Tibial nerve (tissue), 4 donors: ENCODE measurements at regions not wholly inside any gene's neighbourhood (a gene's known extent, or its start where the extent isn't known, plus 50 kb on each side); places are given as distances from the start of the nearest gene placed in this dataset.

Experiments
- DNase-seq, 2 donors: peaks; one replicate each; pipeline ENCODE4 v3.0.0-alpha.2; 2019; ENCODE audit warnings: low spot score in 2 of 2
- H3K27ac ChIP-seq, 4 donors: fragments of 200-600 bp; sonication (generic) in 3 of 4; one replicate each; pipeline ENCODE4 v1.5.1; 2017 to 2019; ENCODE audit warnings: mild to moderate bottlenecking in 1 of 4
- H3K27me3 ChIP-seq, 2 donors: fragments of 200-600 bp; sonication (generic) in 1 of 2; one replicate each; pipeline versions ENCODE4 v1.5.1 to v1.6.0; 2017 to 2019
- H3K36me3 ChIP-seq, 3 donors: fragments of 200-600 bp; sonication (generic); one replicate each; pipeline ENCODE4 v1.5.1; 2018 to 2019
- H3K4me1 ChIP-seq, 4 donors: fragments of 200-600 bp; sonication (generic) in 3 of 4; one replicate each; pipeline ENCODE4 v1.5.1; 2017 to 2019
- H3K4me3 ChIP-seq, 4 donors: fragments of 200-600 bp; sonication (generic) in 3 of 4; one replicate each; pipeline ENCODE4 v1.5.1; 2017 to 2019; ENCODE audit warnings: mild to moderate bottlenecking in 1 of 4, moderate library complexity in 1 of 4
- H3K9me3 ChIP-seq, 4 donors: fragments of 200-600 bp; sonication (generic) in 3 of 4; one replicate each; pipeline ENCODE4 v1.5.1; 2017 to 2019
- EP300 ChIP-seq, 2 donors: sonication (generic); formaldehyde crosslinking; IDR thresholded peaks; one replicate each; pipeline ENCODE4 v1.6.1; 2017; ENCODE audit warnings: antibody characterized with exemption in 2 of 2, mild to moderate bottlenecking in 1 of 2
- POLR2A ChIP-seq, 2 donors: fragments of 450-650 bp; IDR thresholded peaks; one replicate each; pipeline ENCODE4 v1.6.1; 2017; ENCODE audit warnings: antibody characterized with exemption in 2 of 2, mild to moderate bottlenecking in 2 of 2, moderate library complexity in 2 of 2
- WGBS, 2 donors: methylation state at CpG; one replicate each; pipeline ENCODE4 v1.1.5; 2018; 5-methylcytosine and 5-hydroxymethylcytosine counted together
- TF ChIP-seq, protein P1 (sequence below), 5 experiments: fragments of 200-600 bp in 3 of 5; fragments of 450-650 bp in 2 of 5; sonication (generic) in 3 of 5; IDR thresholded peaks; one replicate each; pipeline ENCODE4 v1.5.1; 2016 to 2019; ENCODE audit warnings: antibody characterized with exemption in 5 of 5, mild to moderate bottlenecking in 3 of 5, moderate library complexity in 2 of 5

- H3K4me3 ChIP-seq, result no peak overlapping the region
- peaks cover 0 to 5% (median 0%) of the 10 kb centered on the region in 4 donors for H3K9me3 ChIP-seq
- H3K27me3 ChIP-seq, result no peaks in the 10 kb centered on the region
- WGBS, 2 donors, result 72 to 73% methylated on average over 6 of the region's 6 CpGs
- TF ChIP-seq, protein P1, sequence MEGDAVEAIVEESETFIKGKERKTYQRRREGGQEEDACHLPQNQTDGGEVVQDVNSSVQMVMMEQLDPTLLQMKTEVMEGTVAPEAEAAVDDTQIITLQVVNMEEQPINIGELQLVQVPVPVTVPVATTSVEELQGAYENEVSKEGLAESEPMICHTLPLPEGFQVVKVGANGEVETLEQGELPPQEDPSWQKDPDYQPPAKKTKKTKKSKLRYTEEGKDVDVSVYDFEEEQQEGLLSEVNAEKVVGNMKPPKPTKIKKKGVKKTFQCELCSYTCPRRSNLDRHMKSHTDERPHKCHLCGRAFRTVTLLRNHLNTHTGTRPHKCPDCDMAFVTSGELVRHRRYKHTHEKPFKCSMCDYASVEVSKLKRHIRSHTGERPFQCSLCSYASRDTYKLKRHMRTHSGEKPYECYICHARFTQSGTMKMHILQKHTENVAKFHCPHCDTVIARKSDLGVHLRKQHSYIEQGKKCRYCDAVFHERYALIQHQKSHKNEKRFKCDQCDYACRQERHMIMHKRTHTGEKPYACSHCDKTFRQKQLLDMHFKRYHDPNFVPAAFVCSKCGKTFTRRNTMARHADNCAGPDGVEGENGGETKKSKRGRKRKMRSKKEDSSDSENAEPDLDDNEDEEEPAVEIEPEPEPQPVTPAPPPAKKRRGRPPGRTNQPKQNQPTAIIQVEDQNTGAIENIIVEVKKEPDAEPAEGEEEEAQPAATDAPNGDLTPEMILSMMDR (IDR thresholded peaks at IDR 0.05), result no peak
- TF ChIP-seq POLR2A (IDR thresholded peaks at IDR 0.05) (no peak), EP300 (IDR thresholded peaks at IDR 0.05) (no peak)
- no peak overlapping the region for H3K27ac ChIP-seq
- no peak for DNase-seq
- H3K36me3 ChIP-seq, result no peaks in the 10 kb centered on the region
- no peaks in the 10 kb centered on the region for H3K4me1 ChIP-seq
Observed at GRCh38 chr5:19334278-19334677, 653.7 kb downstream of the CDH18 start.

DNA sequence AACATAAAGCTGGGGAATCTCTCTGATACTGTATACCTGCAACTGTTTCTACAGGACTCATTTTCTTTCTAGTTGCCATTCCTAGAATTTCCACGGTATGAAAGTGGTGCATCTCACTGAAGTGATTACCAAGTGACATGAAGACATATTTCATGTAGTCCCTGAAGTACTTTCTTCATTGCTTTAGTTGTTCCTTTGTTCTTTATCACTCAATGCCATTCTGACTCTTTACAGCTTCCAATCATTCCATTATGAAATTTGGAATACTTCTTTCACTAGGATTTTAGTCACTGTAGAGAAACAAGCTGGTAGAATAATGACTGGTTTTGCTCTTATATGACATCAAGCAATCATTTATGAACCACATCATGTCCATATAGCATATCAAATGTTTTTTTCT is 645.1 kb downstream of the CDH18 start:
- 71 to 84% methylated on average over 1 of the region's 1 CpG for WGBS, 2 donors
- H3K4me1 ChIP-seq, result no peaks in the 10 kb centered on the region

DNA sequence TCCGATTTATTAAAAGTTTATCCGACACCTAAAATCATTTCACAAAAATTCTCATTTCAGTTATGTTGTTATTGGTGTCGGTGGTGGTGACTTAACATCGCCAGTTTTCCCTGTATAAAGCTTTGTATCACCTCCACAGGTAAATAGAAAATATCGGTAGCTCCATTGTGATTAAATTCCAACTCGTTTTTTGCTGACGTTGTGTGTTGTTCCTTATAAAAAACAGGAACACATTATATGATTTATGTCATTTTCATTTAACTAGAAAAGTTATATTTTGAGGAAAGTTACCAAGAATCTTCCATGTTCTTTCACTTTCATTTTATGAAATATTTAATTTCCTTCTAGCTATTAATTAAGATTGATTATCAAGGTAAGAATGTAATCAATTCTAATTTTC is 635.9 kb downstream of the CDH18 start:
- WGBS, 2 donors, result 93 to 95% methylated on average over 7 of the region's 7 CpGs
- TF ChIP-seq EP300 (IDR thresholded peaks at IDR 0.05), result no peak
- H3K4me3 ChIP-seq, result no peak overlapping the region
- no peak for DNase-seq
- H3K36me3 ChIP-seq, result no peaks in the 10 kb centered on the region
- H3K9me3 ChIP-seq, result no peaks in the 10 kb centered on the region
- no peaks in the 10 kb centered on the region for H3K27me3 ChIP-seq
- no peak overlapping the region for H3K27ac ChIP-seq
- H3K4me1 ChIP-seq, result no peaks in the 10 kb centered on the region

More for the DNA sequence above, 645.1 kb downstream of the CDH18 start:
- H3K4me3 ChIP-seq, result no peak overlapping the region
- no peaks in the 10 kb centered on the region for H3K36me3 ChIP-seq
- no peak for DNase-seq
- peaks cover 0 to 13% (median 0%) of the 10 kb centered on the region in 4 donors for H3K9me3 ChIP-seq
- TF ChIP-seq POLR2A (IDR thresholded peaks at IDR 0.05) (no peak), EP300 (IDR thresholded peaks at IDR 0.05) (no peak)
- TF ChIP-seq, protein P1 (IDR thresholded peaks at IDR 0.05), result no peak
- H3K27me3 ChIP-seq, result no peaks in the 10 kb centered on the region
- no peak overlapping the region for H3K27ac ChIP-seq

DNA sequence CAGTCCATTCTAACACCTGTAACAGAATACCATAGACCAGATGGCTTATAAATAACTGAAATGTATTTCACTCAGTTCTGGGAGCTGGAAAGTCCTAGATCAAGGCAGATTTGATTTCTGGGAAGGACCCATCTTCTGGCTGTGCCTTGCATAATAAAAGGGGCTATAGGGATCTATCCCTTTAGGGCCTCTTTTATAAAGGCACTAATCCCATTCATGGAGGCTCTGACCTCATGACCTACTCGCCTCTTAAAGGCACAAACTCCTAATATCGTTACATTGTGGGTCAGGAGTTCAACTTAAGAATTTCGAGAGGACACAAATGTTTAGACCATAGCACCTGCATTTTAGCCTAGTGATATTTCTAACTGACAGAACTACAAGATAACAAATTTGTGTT is 619.0 kb downstream of the CDH18 start:
- Histone ChIP-seq H3K4me3 (no peak overlapping the region), H3K4me1 (no peaks in the 10 kb centered on the region), H3K9me3 (no peaks in the 10 kb centered on the region), H3K36me3 (no peaks in the 10 kb centered on the region), H3K27me3 (no peaks in the 10 kb centered on the region), H3K27ac (no peak overlapping the region)
- WGBS, 2 donors, result 46 to 56% methylated on average over 3 of the region's 3 CpGs
- TF ChIP-seq, protein P1 (IDR thresholded peaks at IDR 0.05), result no peak
- no peak for TF ChIP-seq POLR2A (IDR thresholded peaks at IDR 0.05)
- TF ChIP-seq EP300 (IDR thresholded peaks at IDR 0.05), result no peak
- no peak for DNase-seq

DNA sequence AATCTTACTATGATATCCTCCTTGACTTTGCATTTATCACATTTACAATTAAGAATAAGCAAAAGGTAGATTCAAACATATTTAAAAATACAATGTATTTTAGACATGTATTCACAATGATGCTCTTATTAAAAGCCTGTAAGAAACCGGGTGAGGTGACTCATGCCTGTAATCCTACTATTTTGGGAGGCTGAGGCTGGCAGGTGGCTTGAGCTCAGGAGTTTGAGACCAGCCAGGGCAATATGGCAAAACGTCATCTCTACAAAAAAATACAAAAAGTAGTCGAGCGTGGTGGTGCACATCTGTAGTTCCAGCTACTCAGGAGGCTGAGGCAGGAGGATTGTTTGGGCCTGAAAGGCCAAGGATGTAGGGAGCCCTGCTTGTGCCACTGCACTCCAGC is 618.4 kb downstream of the CDH18 start:
- no peaks in the 10 kb centered on the region for H3K36me3 ChIP-seq
- TF ChIP-seq, protein P1 (IDR thresholded peaks at IDR 0.05), result no peak
- no peak for TF ChIP-seq EP300 (IDR thresholded peaks at IDR 0.05)
- TF ChIP-seq POLR2A (IDR thresholded peaks at IDR 0.05), result no peak
- H3K4me3 ChIP-seq, result no peak overlapping the region
- DNase-seq, result no peak
- 90 to 91% methylated on average over 4 of the region's 4 CpGs for WGBS, 2 donors
- no peak overlapping the region for H3K27ac ChIP-seq
- no peaks in the 10 kb centered on the region for H3K27me3 ChIP-seq
- no peaks in the 10 kb centered on the region for H3K4me1 ChIP-seq
- H3K9me3 ChIP-seq, result no peaks in the 10 kb centered on the region
